ENCODE measurements at regions not wholly inside any gene's neighbourhood (a gene's known extent, or its start where the extent isn't known, plus 50 kb on each side); places are given as distances from the start of the nearest gene placed in this dataset.
"Not testable (repeated sequence)": the region's sequence is repeated elsewhere in the genome, so short reads cannot be mapped to it uniquely, and the experiment has no call there.

- no peak for DNase-seq (ENCODE audit: low read depth in 2 of 2)
These were observed 143.3 kb downstream of the CTH start for GRCh38 chr1:70554341-70554740.

DNA sequence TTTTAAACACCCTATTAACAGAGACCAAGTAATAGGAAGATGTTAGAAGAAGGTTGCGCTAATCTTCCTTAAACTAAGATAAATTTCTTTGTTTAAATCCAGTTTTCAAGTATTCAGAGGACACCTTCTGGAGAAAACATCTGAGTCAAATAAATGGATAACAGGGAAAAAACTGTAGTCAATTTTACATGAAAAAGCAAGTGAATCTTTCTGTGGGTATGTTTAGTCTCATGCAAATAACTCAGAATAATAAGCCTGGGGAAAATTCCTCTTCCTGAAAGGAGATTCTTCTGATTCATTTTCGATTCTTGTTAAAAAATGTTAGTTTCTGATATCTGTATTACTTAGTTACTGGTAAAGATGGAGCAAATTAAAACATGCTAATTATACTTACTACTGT is 145.5 kb downstream of the CTH start:
- DNase-seq (ENCODE audit: low read depth in 2 of 2) = no peak

DNA sequence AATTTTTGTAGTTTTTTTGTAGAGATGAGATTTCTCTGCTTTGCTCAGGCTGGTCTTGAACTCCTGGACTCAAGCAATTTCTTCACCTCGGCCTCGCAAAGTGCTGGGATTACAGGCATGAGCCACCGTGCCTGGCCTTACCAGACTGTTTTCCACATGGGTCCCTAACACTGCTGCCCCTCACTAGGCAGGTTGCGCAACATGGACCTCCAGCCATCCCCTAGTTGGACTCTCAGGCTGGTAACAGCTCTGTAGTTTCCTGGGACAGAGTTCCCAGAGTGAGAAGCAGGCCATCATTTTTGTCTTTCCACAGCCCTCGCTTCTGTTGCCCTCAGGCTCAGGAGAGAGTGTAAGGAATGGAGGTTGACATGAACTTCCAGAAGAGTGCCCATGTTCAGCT is 156.1 kb downstream of the CTH start:
- DNase-seq (ENCODE audit: low read depth in 2 of 2) = no peak

GRCh38 chr1:70571191-70571590 is 160.1 kb downstream of the CTH start:
- no peak for DNase-seq (ENCODE audit: low read depth in 2 of 2)

GRCh38 chr1:70573317-70573843 is 162.3 kb downstream of the CTH start:
- no peak for DNase-seq (ENCODE audit: low read depth in 2 of 2)

DNA sequence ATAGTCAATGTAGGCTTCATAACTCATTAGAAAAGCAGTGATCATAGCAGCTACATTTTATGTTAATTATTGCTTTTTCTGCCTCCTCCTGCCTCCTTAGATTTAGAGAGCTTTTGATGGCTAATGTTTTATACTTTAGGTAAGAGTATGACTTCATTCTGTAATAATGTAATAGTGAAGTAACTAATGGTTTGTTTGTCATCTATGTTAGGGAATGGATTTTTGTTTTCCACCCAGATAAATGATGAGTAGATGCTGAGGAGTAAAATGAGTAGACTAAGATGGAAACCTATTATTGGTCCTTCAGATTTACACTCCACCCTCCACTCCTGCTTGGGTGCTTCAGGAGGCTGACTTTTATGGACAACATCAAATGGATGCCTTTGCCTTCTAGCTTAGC is 170.6 kb downstream of the CTH start:
- no peak for DNase-seq (ENCODE audit: low read depth in 2 of 2)

GRCh38 chr1:70583522-70583921 is 172.5 kb downstream of the CTH start:
- no peak for DNase-seq (ENCODE audit: low read depth in 2 of 2)

DNA sequence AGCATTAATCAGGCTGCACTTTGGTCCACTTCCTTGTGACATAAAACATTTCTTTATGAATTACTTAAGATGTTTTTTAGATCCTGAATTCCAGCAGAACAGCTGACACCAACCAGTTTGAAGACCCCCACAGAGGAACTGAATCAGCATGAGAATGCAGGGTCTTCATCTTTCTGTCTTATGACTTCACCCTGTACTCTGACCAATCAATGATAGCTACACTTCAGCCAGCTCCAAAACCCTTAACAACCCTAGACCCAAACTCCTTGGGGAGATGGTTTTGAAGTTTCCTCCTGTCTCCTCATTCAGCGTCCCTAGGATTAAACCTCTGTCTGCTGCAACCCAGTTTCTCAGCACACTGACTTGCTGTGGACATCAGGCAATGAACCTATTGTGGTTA is 175.0 kb downstream of the CTH start:
- no peak for DNase-seq (ENCODE audit: low read depth in 2 of 2)

GRCh38 chr1:70587872-70588366 is 176.9 kb downstream of the CTH start:
- no peak for DNase-seq (ENCODE audit: low read depth in 2 of 2)

DNA sequence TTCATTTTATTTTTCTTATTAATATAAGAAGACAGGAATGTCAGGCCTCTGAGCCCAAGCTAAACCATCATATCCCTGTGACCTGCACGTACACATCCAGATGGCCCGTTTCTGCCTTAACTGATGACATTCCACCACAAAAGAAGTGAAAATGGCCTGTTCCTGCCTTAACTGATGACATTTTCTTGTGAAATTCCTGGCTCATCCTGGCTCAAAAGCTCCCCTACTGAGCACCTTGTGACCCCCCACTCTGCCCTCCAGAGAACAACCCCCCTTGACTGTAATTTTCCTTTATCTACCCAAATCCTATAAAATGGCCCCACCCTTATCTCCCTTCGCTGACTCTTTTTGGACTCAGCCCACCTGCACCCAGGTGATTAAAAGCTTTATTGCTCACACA is 182.5 kb downstream of the CTH start:
- not testable (repeated sequence) for DNase-seq (ENCODE audit: low read depth in 2 of 2)

DNA sequence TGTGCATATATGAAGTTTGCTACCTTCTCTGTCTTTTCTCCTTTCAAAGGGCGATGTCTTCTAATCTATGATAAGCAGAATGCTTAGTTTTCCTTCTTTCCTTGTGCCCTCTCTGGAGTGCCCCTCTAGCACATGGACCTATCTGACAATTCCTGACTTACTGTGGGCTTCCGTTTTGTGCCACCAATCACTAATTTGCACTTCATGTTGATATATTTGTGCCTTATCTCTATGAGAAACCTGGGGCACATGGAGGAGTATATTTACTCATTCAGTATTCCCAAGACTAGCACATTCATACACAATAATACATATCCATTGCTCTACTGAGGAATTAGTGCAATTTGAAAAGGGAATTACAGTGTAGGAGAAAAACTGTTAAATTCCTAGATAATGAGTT is 197.7 kb downstream of the CTH start:
- no peak for DNase-seq (ENCODE audit: low read depth in 2 of 2)

DNA sequence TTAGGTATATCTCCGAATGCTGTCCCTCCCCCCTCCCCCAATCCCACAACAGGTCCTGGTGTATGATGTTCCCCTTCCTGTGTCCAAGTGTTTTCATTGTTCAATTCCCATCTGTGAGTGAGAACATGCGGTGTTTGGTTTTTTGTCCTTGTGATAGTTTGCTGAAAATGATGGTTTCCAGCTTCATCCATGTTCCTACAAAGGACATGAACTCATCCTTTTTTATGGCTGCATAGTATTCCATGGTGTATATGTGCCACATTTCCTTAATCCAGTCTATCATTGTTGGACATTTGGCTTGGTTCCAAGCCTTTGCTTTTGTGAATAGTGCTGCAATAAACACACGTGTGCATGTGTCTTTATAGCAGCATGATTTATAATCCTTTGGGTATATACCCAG is 199.1 kb downstream of the CTH start:
- DNase-seq (ENCODE audit: low read depth in 2 of 2) = not testable (repeated sequence)

- no peak for DNase-seq (ENCODE audit: low read depth in 2 of 2)
These were observed 205.9 kb downstream of the CTH start for GRCh38 chr1:70616946-70617345.

DNA sequence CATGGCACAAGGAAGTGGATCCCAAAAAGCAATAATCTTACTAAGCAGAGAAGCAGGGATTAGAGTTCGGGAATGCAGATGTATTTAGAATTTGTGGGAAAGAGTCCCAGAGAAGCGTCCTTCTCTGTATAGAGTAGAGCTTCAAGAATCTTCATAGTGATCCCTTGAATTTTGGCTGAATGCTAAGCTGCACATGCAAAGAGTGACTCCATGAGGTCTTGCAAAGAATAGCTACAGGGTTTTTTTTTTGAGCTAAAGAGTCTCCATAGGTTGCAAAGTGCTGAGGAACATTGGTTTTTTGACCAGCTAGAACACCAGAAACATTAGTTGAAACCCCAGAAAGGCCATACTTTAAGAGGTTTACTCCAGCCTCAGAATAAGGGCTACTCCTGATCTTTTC is 206.7 kb downstream of the CTH start:
- DNase-seq (ENCODE audit: low read depth in 2 of 2) = no peak

GRCh38 chr1:70627910-70628309 is 216.8 kb downstream of the CTH start:
- DNase-seq (ENCODE audit: low read depth in 2 of 2) = no peak

GRCh38 chr1:70628973-70629372 is 217.9 kb downstream of the CTH start:
- DNase-seq (ENCODE audit: low read depth in 2 of 2) = no peak

DNA sequence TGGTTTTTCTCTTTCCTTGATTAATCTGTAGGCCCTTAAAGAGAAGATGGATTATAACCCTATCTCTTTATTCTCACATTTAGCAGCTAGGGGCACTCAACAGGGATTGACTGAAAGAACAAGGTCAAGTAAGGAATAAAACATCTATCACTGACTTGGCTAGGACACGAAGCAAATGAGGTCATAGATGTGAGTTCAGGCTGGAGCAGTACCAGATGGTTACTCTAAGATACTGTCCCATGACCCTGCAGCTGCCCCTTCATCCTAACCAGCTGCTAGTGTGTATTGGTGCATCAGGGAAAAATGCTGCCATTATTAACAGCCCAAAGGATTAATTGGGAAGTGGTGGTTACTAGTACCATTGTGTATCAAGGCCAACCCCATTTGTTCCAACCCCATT is 221.9 kb downstream of the CTH start:
- DNase-seq (ENCODE audit: low read depth in 2 of 2) = no peak

DNA sequence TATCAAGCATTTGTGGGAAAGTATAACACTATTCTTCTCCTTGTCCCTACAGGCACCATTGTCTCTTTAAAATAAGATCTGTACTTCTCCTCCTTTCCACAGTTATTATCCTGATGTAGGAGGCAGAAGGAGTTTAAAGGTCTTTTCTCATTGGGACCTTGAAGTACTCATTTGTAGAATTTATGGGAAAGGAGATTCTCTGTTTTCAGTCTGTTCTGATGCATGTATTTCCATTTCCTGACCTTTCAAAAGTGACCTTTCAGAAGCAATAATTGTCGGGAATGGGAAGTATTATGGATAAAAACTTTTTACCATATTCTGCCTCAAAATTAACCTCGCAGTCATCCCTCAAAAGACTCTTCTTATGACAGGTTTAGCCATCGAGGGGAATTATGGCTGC is 224.8 kb downstream of the CTH start:
- no peak for DNase-seq (ENCODE audit: low read depth in 2 of 2)

GRCh38 chr1:70641868-70642267 is 230.8 kb downstream of the CTH start:
- DNase-seq (ENCODE audit: low read depth in 2 of 2) = no peak

DNA sequence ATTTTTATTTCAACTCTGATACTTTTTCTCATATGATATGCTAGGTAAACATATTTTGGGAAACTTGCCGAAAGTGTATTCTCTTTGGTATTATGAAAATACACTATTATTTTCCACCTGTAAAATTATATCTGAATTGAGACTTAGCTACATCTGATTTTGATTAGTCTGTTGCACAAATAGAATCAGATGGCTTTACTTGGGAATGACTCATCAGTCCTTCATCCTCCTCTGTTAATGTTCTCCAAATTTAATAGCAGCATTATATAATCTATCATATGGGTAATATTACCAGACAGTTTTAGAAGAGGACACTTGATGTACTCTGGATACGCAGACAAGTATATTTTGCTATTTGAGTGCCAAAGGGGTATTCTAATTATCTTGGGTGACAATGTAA is 245.3 kb downstream of the CTH start:
- DNase-seq (ENCODE audit: low read depth in 2 of 2) = no peak

GRCh38 chr1:70659891-70660290 is 248.8 kb downstream of the CTH start:
- DNase-seq (ENCODE audit: low read depth in 2 of 2) = no peak

GRCh38 chr1:70666381-70667140 is 255.5 kb downstream of the CTH start:
- no peak for DNase-seq (ENCODE audit: low read depth in 2 of 2)

GRCh38 chr1:70667494-70668170 is 256.6 kb downstream of the CTH start:
- DNase-seq (ENCODE audit: low read depth in 2 of 2) = no peak

Measured in stimulated activated CD8-positive, alpha-beta memory T cell treated with anti-CD3 and anti-CD28 coated beads, Interleukin-2, amount 100 ng/mL, for 48 hours (primary cell).